ENCODE measurements at regions not wholly inside any gene's neighbourhood (a gene's known extent, or its start where the extent isn't known, plus 50 kb on each side); places are given as distances from the start of the nearest gene placed in this dataset.

DNA sequence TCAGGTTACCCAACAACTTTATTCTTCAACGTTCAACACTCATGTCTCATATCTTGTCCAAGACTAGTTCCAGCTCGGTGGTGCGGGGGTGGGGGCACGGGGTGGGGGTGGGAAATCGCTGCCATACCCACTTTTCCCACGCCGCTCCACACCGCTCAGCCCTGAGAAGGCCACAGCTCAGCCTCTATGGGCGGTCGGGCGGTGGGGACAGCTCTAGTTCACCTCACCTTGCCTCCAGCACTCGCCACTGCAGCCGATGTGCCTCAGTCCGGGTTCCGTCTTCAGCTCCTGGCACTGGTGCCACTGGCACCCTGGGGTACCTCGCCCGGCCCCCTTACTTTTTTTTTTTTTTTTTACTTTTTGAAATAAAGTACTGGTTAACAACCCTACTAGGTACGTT is 522.2 kb downstream of the PCDH19 start (continued):
- TF ChIP-seq TRIM28 (IDR thresholded peaks at IDR 0.05; ENCODE audit: borderline replicate concordance, low read length) (no peak), RBAK (tag by site-specific recombination; IDR thresholded peaks at IDR 0.05) (no peak)
- TF ChIP-seq, protein P1, sequence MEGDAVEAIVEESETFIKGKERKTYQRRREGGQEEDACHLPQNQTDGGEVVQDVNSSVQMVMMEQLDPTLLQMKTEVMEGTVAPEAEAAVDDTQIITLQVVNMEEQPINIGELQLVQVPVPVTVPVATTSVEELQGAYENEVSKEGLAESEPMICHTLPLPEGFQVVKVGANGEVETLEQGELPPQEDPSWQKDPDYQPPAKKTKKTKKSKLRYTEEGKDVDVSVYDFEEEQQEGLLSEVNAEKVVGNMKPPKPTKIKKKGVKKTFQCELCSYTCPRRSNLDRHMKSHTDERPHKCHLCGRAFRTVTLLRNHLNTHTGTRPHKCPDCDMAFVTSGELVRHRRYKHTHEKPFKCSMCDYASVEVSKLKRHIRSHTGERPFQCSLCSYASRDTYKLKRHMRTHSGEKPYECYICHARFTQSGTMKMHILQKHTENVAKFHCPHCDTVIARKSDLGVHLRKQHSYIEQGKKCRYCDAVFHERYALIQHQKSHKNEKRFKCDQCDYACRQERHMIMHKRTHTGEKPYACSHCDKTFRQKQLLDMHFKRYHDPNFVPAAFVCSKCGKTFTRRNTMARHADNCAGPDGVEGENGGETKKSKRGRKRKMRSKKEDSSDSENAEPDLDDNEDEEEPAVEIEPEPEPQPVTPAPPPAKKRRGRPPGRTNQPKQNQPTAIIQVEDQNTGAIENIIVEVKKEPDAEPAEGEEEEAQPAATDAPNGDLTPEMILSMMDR (tag by site-specific recombination; IDR thresholded peaks at IDR 0.05), result no peak
- TF ChIP-seq, protein P2, sequence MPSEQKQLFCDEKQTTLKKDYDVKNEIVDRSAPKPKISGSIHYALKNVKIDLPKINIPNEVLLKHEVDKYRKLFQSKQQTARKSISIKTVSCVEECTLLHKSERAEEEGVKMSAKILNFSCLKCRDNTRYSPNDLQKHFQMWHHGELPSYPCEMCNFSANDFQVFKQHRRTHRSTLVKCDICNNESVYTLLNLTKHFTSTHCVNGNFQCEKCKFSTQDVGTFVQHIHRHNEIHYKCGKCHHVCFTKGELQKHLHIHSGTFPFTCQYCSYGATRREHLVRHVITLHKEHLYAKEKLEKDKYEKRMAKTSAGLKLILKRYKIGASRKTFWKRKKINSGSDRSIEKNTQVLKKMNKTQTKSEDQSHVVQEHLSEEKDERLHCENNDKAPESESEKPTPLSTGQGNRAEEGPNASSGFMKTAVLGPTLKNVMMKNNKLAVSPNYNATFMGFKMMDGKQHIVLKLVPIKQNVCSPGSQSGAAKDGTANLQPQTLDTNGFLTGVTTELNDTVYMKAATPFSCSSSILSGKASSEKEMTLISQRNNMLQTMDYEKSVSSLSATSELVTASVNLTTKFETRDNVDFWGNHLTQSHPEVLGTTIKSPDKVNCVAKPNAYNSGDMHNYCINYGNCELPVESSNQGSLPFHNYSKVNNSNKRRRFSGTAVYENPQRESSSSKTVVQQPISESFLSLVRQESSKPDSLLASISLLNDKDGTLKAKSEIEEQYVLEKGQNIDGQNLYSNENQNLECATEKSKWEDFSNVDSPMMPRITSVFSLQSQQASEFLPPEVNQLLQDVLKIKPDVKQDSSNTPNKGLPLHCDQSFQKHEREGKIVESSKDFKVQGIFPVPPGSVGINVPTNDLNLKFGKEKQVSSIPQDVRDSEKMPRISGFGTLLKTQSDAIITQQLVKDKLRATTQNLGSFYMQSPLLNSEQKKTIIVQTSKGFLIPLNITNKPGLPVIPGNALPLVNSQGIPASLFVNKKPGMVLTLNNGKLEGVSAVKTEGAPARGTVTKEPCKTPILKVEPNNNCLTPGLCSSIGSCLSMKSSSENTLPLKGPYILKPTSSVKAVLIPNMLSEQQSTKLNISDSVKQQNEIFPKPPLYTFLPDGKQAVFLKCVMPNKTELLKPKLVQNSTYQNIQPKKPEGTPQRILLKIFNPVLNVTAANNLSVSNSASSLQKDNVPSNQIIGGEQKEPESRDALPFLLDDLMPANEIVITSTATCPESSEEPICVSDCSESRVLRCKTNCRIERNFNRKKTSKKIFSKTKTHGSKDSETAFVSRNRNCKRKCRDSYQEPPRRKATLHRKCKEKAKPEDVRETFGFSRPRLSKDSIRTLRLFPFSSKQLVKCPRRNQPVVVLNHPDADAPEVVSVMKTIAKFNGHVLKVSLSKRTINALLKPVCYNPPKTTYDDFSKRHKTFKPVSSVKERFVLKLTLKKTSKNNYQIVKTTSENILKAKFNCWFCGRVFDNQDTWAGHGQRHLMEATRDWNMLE (tag by site-specific recombination; conservative IDR thresholded peaks at IDR 0.05; ENCODE audit: low read depth), result no peak

- H3K9me3 ChIP-seq (ENCODE audit: control insufficient read depth, insufficient read depth, low read depth, low read length), result no peaks in the 10 kb centered on the region
- POLR2A ChIA-PET, result no interaction called here
- no peaks in the 10 kb centered on the region for H3K4me1 ChIP-seq (ENCODE audit: control insufficient read depth, insufficient read depth, low read length)
- no peaks in the 10 kb centered on the region for H3K36me3 ChIP-seq (ENCODE audit: control insufficient read depth in 2 of 2, insufficient read depth in 1 of 2, low read length in 2 of 2)
- TF ChIP-seq HOXA7 (CRISPR knock-in tag; IDR thresholded peaks at IDR 0.05; ENCODE audit: borderline replicate concordance) (no peak), ZNF239 (tag by site-specific recombination; IDR thresholded peaks at IDR 0.05) (no peak), ZNF214 (tag by site-specific recombination; IDR thresholded peaks at IDR 0.05; ENCODE audit: borderline replicate concordance) (no peak), GFI1B (tag by site-specific recombination; IDR thresholded peaks at IDR 0.05) (no peak), AEBP2 (tag by site-specific recombination; IDR thresholded peaks at IDR 0.05; ENCODE audit: borderline replicate concordance) (no peak), ZNF311 (tag by site-specific recombination; IDR thresholded peaks at IDR 0.05; ENCODE audit: borderline replicate concordance) (no peak), ZNF580 (tag by site-specific recombination; IDR thresholded peaks at IDR 0.05) (no peak), ZNF76 (tag by site-specific recombination; IDR thresholded peaks at IDR 0.05; ENCODE audit: borderline replicate concordance, low read depth) (no peak)
- CTCF ChIA-PET, result interaction anchor here (0.6 kb wide), 1 partner anchor 404 kb away, joined by 3 read pairs; no protein-coding TSS in a partner anchor
- no peak overlapping the region for H3K4me3 ChIP-seq (ENCODE audit: low read depth, low read length)
- H3K27ac ChIP-seq (ENCODE audit: extremely low read depth, low read depth, low read length), result no peak overlapping the region
Observed at GRCh38 chrX:99857455-99857854, 552.6 kb downstream of the PCDH19 start.

GRCh38 chrX:99833821-99834220 is 576.3 kb downstream of the PCDH19 start:
- peaks cover 4% of the 10 kb centered on the region; the same call in 1 of the 2 replicates for H3K9me3 ChIP-seq (ENCODE audit: control insufficient read depth, insufficient read depth, low read depth, low read length)
- no peak for TF ChIP-seq ZIC2 (tag by site-specific recombination; IDR thresholded peaks at IDR 0.05)
- TF ChIP-seq ZFHX2 (tag by site-specific recombination; conservative IDR thresholded peaks at IDR 0.05), result no peak
- TF ChIP-seq ZBTB7A (tag by site-specific recombination; IDR thresholded peaks at IDR 0.05; ENCODE audit: low read depth), result no peak
- no peak for TF ChIP-seq AEBP2 (tag by site-specific recombination; IDR thresholded peaks at IDR 0.05; ENCODE audit: borderline replicate concordance)
- TF ChIP-seq ZNF18 (tag by site-specific recombination; IDR thresholded peaks at IDR 0.05), result no peak
- no peaks in the 10 kb centered on the region for H3K36me3 ChIP-seq (ENCODE audit: control insufficient read depth in 2 of 2, insufficient read depth in 1 of 2, low read length in 2 of 2)
- no peaks in the 10 kb centered on the region for H3K4me1 ChIP-seq (ENCODE audit: control insufficient read depth, insufficient read depth, low read length)
- POLR2A ChIA-PET, result no interaction called here
- CTCF ChIA-PET, result no interaction called here
- no peak overlapping the region for H3K27ac ChIP-seq (ENCODE audit: extremely low read depth, low read depth, low read length)
- H3K4me3 ChIP-seq (ENCODE audit: low read depth, low read length), result no peak overlapping the region

Measured in HEK293 (cell line).